ENCODE measurements at regions not wholly inside any gene's neighbourhood (a gene's known extent, or its start where the extent isn't known, plus 50 kb on each side); places are given as distances from the start of the nearest gene placed in this dataset.
"Not testable (repeated sequence)": the region's sequence is repeated elsewhere in the genome, so short reads cannot be mapped to it uniquely, and the experiment has no call there.

DNA sequence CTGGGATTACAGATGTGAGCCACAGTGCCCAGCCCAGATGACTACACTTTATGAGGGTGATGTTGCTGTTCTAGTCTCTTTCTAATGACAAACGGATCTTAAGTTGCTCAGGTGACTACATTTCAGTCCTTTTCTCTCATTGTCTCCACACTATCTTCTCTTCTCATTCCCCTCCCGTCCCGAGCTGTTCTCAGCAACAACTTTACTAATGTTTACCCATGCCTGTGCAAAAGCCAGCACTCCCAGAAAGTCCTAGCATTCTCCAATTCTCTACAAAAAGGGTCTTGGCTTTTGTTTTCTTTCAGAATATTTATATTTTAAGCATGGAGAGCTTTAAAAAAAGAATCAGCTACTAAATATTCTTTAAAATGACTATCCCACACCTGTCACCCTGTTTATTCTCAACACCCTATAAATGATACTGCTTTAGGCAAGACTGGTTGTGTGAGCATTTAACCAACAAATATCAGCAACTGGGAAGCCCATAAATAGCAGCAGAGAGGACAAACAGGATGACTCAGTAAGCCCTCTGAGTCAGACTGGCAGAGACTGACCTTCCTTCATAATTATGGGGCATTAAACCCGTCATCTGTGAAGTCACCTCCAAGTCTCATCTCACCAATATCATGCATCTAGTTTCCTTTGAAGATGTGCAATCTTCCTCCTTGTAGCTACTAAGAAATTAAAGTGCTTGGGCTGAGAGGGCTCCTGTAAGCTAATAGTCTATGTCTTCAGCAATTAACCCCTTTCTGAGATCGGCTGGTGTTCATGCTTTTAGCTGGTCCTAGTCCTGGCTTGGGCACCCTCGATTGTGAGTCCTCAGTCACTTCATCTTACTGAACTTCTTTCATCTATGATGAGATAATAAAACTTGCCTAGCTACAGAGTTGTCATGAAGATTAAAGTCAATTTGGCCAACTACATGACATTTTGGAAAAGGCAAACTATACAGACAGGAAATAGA lies 72.6 kb upstream of the KIF2A start:
- DNase-seq, result not testable (repeated sequence)

GRCh38 chr5:62236593-62236992 lies 69.4 kb upstream of the KIF2A start:
- not testable (repeated sequence) for DNase-seq

GRCh38 chr5:62237944-62238343 lies 68.1 kb upstream of the KIF2A start:
- not testable (repeated sequence) for DNase-seq

DNA sequence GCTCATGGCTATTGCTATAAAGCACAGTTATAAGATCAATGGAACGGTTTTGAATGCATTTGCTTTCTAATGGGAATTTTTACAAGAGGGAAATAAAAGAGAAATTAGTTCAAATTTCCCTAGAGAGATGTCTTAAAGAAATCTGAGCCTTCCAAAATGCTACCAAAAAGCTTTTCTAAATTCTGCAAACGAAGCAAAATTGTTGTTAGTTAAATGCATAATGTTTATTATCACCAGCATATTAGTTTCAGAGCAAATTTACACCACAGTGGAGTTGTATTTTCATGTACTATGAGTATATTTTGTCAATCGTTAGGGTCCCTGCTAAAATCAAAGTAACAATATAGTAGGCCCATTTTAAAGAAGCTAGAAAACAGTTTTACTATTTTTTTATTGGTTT lies 67.4 kb upstream of the KIF2A start:
- DNase-seq, result not testable (repeated sequence)

- not testable (repeated sequence) for DNase-seq
These were observed 65.5 kb upstream of the KIF2A start for GRCh38 chr5:62240494-62240893.

DNA sequence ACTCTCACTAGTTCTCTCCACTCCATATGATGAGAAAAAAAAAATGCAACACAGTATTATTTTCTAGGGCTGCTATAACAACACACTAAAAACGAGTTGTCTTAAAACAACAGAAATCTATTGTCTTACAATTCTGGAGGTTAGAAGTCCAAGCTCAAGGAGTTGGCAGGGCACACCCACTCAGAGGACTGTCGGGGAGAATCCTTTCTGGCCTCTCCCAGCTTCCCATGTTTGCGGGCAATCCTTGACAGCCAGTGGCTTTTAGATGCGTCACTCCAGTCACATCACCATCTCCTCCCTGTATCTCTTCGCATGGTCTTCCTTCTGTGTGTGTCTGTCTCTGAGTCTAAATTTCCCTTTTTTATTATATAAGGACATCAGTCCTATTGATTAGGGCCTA lies 64.0 kb upstream of the KIF2A start:
- DNase-seq, result not testable (repeated sequence)

GRCh38 chr5:62243046-62243445 lies 63.0 kb upstream of the KIF2A start:
- DNase-seq, result not testable (repeated sequence)

GRCh38 chr5:62248192-62248591 lies 57.8 kb upstream of the KIF2A start:
- not testable (repeated sequence) for DNase-seq

DNA sequence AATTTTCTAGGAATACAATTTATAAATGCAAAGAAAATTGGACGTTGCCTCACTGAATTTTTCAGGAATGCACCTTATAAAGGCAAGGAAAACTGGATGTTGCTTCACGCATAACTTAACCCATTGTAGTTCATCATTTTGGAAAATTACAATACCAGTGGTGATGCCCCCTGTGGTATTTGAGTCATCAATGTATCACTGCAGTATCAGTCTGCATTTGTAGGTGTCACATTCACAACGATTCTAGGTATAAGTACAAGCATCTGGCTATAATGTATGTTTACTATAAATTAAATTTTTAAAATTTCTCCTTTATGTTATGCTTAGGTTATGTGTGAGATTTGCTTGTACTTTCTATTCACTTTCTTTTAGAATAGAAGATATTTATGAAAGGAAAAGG lies 55.9 kb upstream of the KIF2A start:
- not testable (repeated sequence) for DNase-seq

DNA sequence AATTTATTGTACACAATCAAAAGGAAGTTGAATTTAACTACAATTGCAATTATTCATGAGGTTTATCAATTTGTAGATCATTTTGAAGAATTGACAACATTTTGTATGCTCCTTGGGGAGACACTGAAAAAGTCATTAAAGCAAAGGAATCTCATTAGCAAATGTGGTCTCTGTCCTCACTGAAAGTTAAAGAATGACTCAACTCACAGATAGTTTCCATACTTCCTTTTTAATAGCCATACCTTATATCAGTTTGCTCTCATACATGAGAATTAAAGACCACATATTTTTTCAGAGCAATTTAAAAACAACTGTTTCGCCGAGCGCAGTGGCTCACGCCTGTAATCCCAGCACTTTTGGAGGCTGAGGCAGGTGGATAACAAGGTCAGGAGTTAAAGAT lies 55.1 kb upstream of the KIF2A start:
- DNase-seq, result not testable (repeated sequence)

DNA sequence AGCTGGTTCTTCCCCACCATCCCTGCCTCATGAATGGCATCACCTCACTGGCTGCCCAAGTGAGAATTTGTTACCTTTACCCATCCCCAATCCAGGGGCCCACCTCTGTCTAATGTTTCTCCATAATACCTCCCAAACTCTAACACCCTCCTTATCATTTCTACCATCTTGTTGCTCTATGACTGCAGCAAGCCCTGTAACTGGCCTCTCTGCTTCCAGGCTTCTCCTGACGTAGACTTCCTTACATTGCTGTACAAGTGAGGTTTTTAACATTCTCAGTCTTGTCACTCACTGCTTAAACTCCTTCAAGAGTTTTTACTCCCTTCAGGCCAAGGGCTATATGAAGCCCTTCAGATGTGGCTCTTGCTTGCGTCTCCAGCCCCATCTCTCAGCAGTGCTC lies 53.5 kb upstream of the KIF2A start:
- not testable (repeated sequence) for DNase-seq

- not testable (repeated sequence) for DNase-seq
These were observed 50.5 kb upstream of the KIF2A start for GRCh38 chr5:62255551-62255950.

DNA sequence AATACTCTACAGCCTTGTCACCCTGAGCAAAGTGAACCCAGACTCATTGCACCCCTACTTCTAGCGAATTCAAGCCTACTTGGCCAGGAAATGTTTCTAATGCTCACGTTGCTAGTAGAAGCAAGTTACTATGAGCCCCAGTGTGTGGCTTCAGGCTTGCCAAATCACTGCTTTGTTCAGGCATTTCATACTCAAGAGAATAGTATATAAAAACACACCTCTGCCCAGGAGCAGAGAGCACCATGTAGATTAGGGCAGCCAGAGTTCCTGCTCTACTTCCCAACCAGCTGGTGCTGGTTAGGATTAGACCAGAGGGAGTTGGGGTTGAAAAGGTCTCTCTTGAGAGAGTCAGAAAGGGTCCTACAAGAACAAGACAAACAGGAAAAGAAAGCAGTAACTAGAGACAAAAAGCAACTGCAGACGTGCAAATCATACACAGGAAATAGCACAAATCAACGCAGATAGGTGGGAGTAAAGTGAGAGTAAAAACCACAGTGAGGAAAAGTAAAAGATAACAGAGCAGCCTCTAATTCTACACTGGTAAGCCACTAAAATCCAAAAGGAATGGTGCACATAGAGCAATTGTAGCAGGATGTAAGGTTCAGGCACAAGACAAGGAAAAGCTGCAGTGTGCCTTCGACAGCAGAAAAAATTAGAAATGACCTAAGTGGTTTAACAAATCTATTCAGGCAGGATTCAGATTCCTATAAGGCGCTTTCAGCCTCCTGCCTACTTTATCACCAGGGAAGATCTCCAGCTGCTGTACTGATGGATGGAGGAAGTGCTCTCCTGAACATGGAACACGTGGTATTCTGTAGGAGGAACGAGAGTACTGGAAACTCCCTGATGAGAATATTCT lies 49.6 kb upstream of the KIF2A start:
- no peak for DNase-seq
